ENCODE measurements at regions not wholly inside any gene's neighbourhood (a gene's known extent, or its start where the extent isn't known, plus 50 kb on each side); places are given as distances from the start of the nearest gene placed in this dataset.

GRCh38 chr9:113741886-113742854 is 133.9 kb upstream of the ZNF618 start:
- no peak for DNase-seq (ENCODE audit: low read depth)

GRCh38 chr9:113742878-113743277 is 133.2 kb upstream of the ZNF618 start:
- DNase-seq (ENCODE audit: low read depth) = no peak

- DNase-seq (ENCODE audit: low read depth) = no peak
Measured at GRCh38 chr9:113746486-113746885, 129.6 kb upstream of the ZNF618 start.

GRCh38 chr9:113748135-113748534 is 128.0 kb upstream of the ZNF618 start:
- DNase-seq (ENCODE audit: low read depth) = no peak

- DNase-seq (ENCODE audit: low read depth) = no peak
Measured at GRCh38 chr9:113753398-113754119, 122.5 kb upstream of the ZNF618 start.

- no peak for DNase-seq (ENCODE audit: low read depth)
Measured at GRCh38 chr9:113754739-113755138, 121.4 kb upstream of the ZNF618 start.

GRCh38 chr9:113755433-113755832 is 120.7 kb upstream of the ZNF618 start:
- DNase-seq (ENCODE audit: low read depth) = no peak

GRCh38 chr9:113756476-113757192 is 119.5 kb upstream of the ZNF618 start:
- no peak for DNase-seq (ENCODE audit: low read depth)

- DNase-seq (ENCODE audit: low read depth) = no peak
Measured at GRCh38 chr9:113763429-113763828, 112.7 kb upstream of the ZNF618 start.

GRCh38 chr9:113764572-113764971 is 111.5 kb upstream of the ZNF618 start:
- DNase-seq (ENCODE audit: low read depth) = no peak

GRCh38 chr9:113769412-113769811 is 106.7 kb upstream of the ZNF618 start:
- no peak for DNase-seq (ENCODE audit: low read depth)

GRCh38 chr9:113770396-113770795 is 105.7 kb upstream of the ZNF618 start:
- DNase-seq (ENCODE audit: low read depth) = no peak

- no peak for DNase-seq (ENCODE audit: low read depth)
Measured at GRCh38 chr9:113771199-113771598, 104.9 kb upstream of the ZNF618 start.

GRCh38 chr9:113772121-113772810 is 103.8 kb upstream of the ZNF618 start:
- DNase-seq (ENCODE audit: low read depth) = peak; percentile 5

- no peak for DNase-seq (ENCODE audit: low read depth)
Measured at GRCh38 chr9:113774963-113775362, 101.1 kb upstream of the ZNF618 start.

- no peak for DNase-seq (ENCODE audit: low read depth)
Measured at GRCh38 chr9:113775749-113776148, 100.4 kb upstream of the ZNF618 start.

- no peak for DNase-seq (ENCODE audit: low read depth)
Measured at GRCh38 chr9:113776194-113776593, 99.9 kb upstream of the ZNF618 start.

GRCh38 chr9:113781381-113781780 is 94.7 kb upstream of the ZNF618 start:
- DNase-seq (ENCODE audit: low read depth) = no peak

- no peak for DNase-seq (ENCODE audit: low read depth)
Measured at GRCh38 chr9:113781896-113782295, 94.2 kb upstream of the ZNF618 start.

- DNase-seq (ENCODE audit: low read depth) = no peak
Measured at GRCh38 chr9:113783475-113783874, 92.6 kb upstream of the ZNF618 start.

GRCh38 chr9:113785334-113785733 is 90.8 kb upstream of the ZNF618 start:
- no peak for DNase-seq (ENCODE audit: low read depth)

- DNase-seq (ENCODE audit: low read depth) = no peak
Measured at GRCh38 chr9:113786071-113786470, 90.0 kb upstream of the ZNF618 start.

Measured in HS-27A (cell line).